Adipocyte (in vitro differentiated cells): ENCODE measurements at regions not wholly inside any gene's neighbourhood (a gene's known extent, or its start where the extent isn't known, plus 50 kb on each side); places are given as distances from the start of the nearest gene placed in this dataset.

ENCODE experiments used
- DNase-seq: peaks from one replicate; pipeline ENCODE4 v3.0.0-alpha.2; 2015; ENCODE audit warnings: low read depth
- H3K27me3 ChIP-seq: replicated peaks from 2 replicates; pipeline ENCODE4 v1.7.0; 2013; ENCODE audit warnings: mild to moderate bottlenecking, low read length, moderate library complexity; ENCODE audit not compliant: control insufficient read depth, insufficient read depth
- H3K36me3 ChIP-seq: 2 replicates; pipeline ENCODE4 v1.7.0; 2013; ENCODE audit warnings: low read length, mild to moderate bottlenecking, moderate library complexity; ENCODE audit not compliant: control insufficient read depth, insufficient read depth, severe bottlenecking
- H3K4me1 ChIP-seq: 2 replicates; pipeline ENCODE4 v1.7.0; 2013; ENCODE audit warnings: mild to moderate bottlenecking, low read length, moderate library complexity; ENCODE audit not compliant: control insufficient read depth, insufficient read depth
- H3K4me3 ChIP-seq: 2 replicates; pipeline ENCODE4 v1.7.0; 2013; ENCODE audit warnings: mild to moderate bottlenecking, low read length, moderate library complexity
- H3K9ac ChIP-seq: 2 replicates; pipeline ENCODE4 v1.7.0; 2013; ENCODE audit warnings: mild to moderate bottlenecking, low read length, moderate library complexity
- H3K9me3 ChIP-seq: 2 replicates; pipeline ENCODE4 v1.7.0; 2013; ENCODE audit warnings: mild to moderate bottlenecking, low read length, moderate library complexity; ENCODE audit not compliant: control insufficient read depth

GRCh38 chr12:78698747-78699146 is 165.8 kb upstream of the SYT1 start:
- no peak overlapping the region for H3K4me3 ChIP-seq
- peaks cover 5% of the 10 kb centered on the region for H3K9me3 ChIP-seq
- no peak overlapping the region for H3K9ac ChIP-seq
- no peak for DNase-seq
- H3K27me3 ChIP-seq, result no peaks in the 10 kb centered on the region
- H3K36me3 ChIP-seq, result no peaks in the 10 kb centered on the region
- H3K4me1 ChIP-seq, result peaks cover 15% of the 10 kb centered on the region

GRCh38 chr12:78700565-78700964 is 164.0 kb upstream of the SYT1 start:
- H3K9ac ChIP-seq, result no peak overlapping the region
- no peaks in the 10 kb centered on the region for H3K27me3 ChIP-seq
- no peak for DNase-seq
- H3K4me1 ChIP-seq, result peaks cover 18% of the 10 kb centered on the region
- no peaks in the 10 kb centered on the region for H3K36me3 ChIP-seq
- no peak overlapping the region for H3K4me3 ChIP-seq
- H3K9me3 ChIP-seq, result no peaks in the 10 kb centered on the region

GRCh38 chr12:78703820-78704525 is 160.6 kb upstream of the SYT1 start:
- Histone ChIP-seq H3K9ac (no peak overlapping the region), H3K4me3 (no peak overlapping the region), H3K4me1 (peaks cover 11% of the 10 kb centered on the region), H3K36me3 (no peaks in the 10 kb centered on the region), H3K27me3 (no peaks in the 10 kb centered on the region), H3K9me3 (no peaks in the 10 kb centered on the region)
- DNase-seq, result peak; percentile 75

GRCh38 chr12:78711954-78712353 is 152.6 kb upstream of the SYT1 start:
- H3K36me3 ChIP-seq, result no peaks in the 10 kb centered on the region
- no peak for DNase-seq
- peaks cover 3% of the 10 kb centered on the region for H3K4me1 ChIP-seq
- no peak overlapping the region for H3K4me3 ChIP-seq
- no peak overlapping the region for H3K9ac ChIP-seq
- no peaks in the 10 kb centered on the region for H3K9me3 ChIP-seq
- H3K27me3 ChIP-seq, result no peaks in the 10 kb centered on the region

GRCh38 chr12:78712834-78713481 is 151.6 kb upstream of the SYT1 start:
- no peak for DNase-seq
- Histone ChIP-seq H3K9me3 (no peaks in the 10 kb centered on the region), H3K9ac (no peak overlapping the region), H3K4me1 (peaks cover 3% of the 10 kb centered on the region), H3K36me3 (no peaks in the 10 kb centered on the region), H3K27me3 (no peaks in the 10 kb centered on the region), H3K4me3 (no peak overlapping the region)

- Histone ChIP-seq H3K9me3 (no peaks in the 10 kb centered on the region), H3K4me3 (no peak overlapping the region), H3K27me3 (no peaks in the 10 kb centered on the region), H3K36me3 (no peaks in the 10 kb centered on the region), H3K9ac (no peak overlapping the region), H3K4me1 (no peaks in the 10 kb centered on the region)
- no peak for DNase-seq
Measured at GRCh38 chr12:78719721-78720120, 144.9 kb upstream of the SYT1 start.

- no peaks in the 10 kb centered on the region for H3K9me3 ChIP-seq
- H3K36me3 ChIP-seq, result no peaks in the 10 kb centered on the region
- no peaks in the 10 kb centered on the region for H3K27me3 ChIP-seq
- no peak overlapping the region for H3K4me3 ChIP-seq
- H3K4me1 ChIP-seq, result peaks cover 7% of the 10 kb centered on the region
- no peak overlapping the region for H3K9ac ChIP-seq
- no peak for DNase-seq
Measured at GRCh38 chr12:78721906-78722305, 142.7 kb upstream of the SYT1 start.

- Histone ChIP-seq H3K4me3 (no peak overlapping the region), H3K27me3 (no peaks in the 10 kb centered on the region), H3K9ac (no peak overlapping the region), H3K36me3 (no peaks in the 10 kb centered on the region), H3K9me3 (no peaks in the 10 kb centered on the region), H3K4me1 (peaks cover 7% of the 10 kb centered on the region)
- no peak for DNase-seq
Measured at GRCh38 chr12:78725033-78725432, 139.5 kb upstream of the SYT1 start.

- H3K4me1 ChIP-seq, result peaks cover 7% of the 10 kb centered on the region
- no peak overlapping the region for H3K9ac ChIP-seq
- H3K27me3 ChIP-seq, result no peaks in the 10 kb centered on the region
- no peak for DNase-seq
- no peaks in the 10 kb centered on the region for H3K9me3 ChIP-seq
- no peak overlapping the region for H3K4me3 ChIP-seq
- H3K36me3 ChIP-seq, result no peaks in the 10 kb centered on the region
Measured at GRCh38 chr12:78725951-78726580, 138.5 kb upstream of the SYT1 start.

- H3K36me3 ChIP-seq, result no peaks in the 10 kb centered on the region
- no peak overlapping the region for H3K9ac ChIP-seq
- H3K9me3 ChIP-seq, result no peaks in the 10 kb centered on the region
- DNase-seq, result no peak
- H3K4me1 ChIP-seq, result peaks cover 7% of the 10 kb centered on the region
- no peaks in the 10 kb centered on the region for H3K27me3 ChIP-seq
- no peak overlapping the region for H3K4me3 ChIP-seq
Measured at GRCh38 chr12:78726854-78727253, 137.7 kb upstream of the SYT1 start.

GRCh38 chr12:78732481-78732880 is 132.1 kb upstream of the SYT1 start:
- no peaks in the 10 kb centered on the region for H3K4me1 ChIP-seq
- H3K36me3 ChIP-seq, result no peaks in the 10 kb centered on the region
- H3K9ac ChIP-seq, result no peak overlapping the region
- H3K27me3 ChIP-seq, result no peaks in the 10 kb centered on the region
- no peak overlapping the region for H3K4me3 ChIP-seq
- no peak for DNase-seq
- H3K9me3 ChIP-seq, result no peaks in the 10 kb centered on the region
